22Rv1 (cell line): ENCODE measurements at regions not wholly inside any gene's neighbourhood (a gene's known extent, or its start where the extent isn't known, plus 50 kb on each side); places are given as distances from the start of the nearest gene placed in this dataset.

ENCODE experiments used
- H3K27ac ChIP-seq: fragments of 450-650 bp; 2 replicates; pipeline ENCODE4 v1.5.1; 2017
- CTCF ChIP-seq: fragments of 450-650 bp; IDR thresholded peaks from 2 replicates; pipeline ENCODE4 v1.5.1; 2017; ENCODE audit warnings: mild to moderate bottlenecking
- ZFX ChIP-seq: fragments of 450-650 bp; IDR thresholded peaks from 2 replicates; pipeline ENCODE4 v1.6.1; 2017; ENCODE audit warnings: antibody characterized with exemption, borderline replicate concordance

GRCh38 chr5:10832421-10832820, 71.4 kb upstream of the DAP start:
- TF ChIP-seq ZFX (no peak), CTCF (no peak)

GRCh38 chr5:10831419-10831818, 70.4 kb upstream of the DAP start:
- TF ChIP-seq CTCF, result no peak
- H3K27ac ChIP-seq, result no peak overlapping the region

More at GRCh38 chr5:10832421-10832820, 71.4 kb upstream of the DAP start:
- no peak overlapping the region for H3K27ac ChIP-seq

- no peak for TF ChIP-seq ZFX
- no peak for TF ChIP-seq CTCF
- H3K27ac ChIP-seq, result no peak overlapping the region
Measured at GRCh38 chr5:10828241-10828640, 67.2 kb upstream of the DAP start.

GRCh38 chr5:10827571-10827970, 66.5 kb upstream of the DAP start:
- no peak overlapping the region for H3K27ac ChIP-seq
- TF ChIP-seq CTCF (no peak), ZFX (no peak)

- no peak overlapping the region for H3K27ac ChIP-seq
- TF ChIP-seq CTCF (no peak), ZFX (no peak)
Measured at GRCh38 chr5:10826971-10827370, 65.9 kb upstream of the DAP start.

- no peak overlapping the region for H3K27ac ChIP-seq
- TF ChIP-seq CTCF, result peak; percentile 43
- TF ChIP-seq ZFX, result no peak
Measured at GRCh38 chr5:10825897-10826644, 65.0 kb upstream of the DAP start.

GRCh38 chr5:10812218-10812617, 51.2 kb upstream of the DAP start:
- H3K27ac ChIP-seq, result no peak overlapping the region
- TF ChIP-seq ZFX (no peak), CTCF (no peak)
